Choroid plexus epithelial cell (primary cell): ENCODE measurements at regions not wholly inside any gene's neighbourhood (a gene's known extent, or its start where the extent isn't known, plus 50 kb on each side); places are given as distances from the start of the nearest gene placed in this dataset.

Experiments used
- DNase-seq: peaks from one replicate; pipeline ENCODE4 v3.0.0-alpha.2; 2010; ENCODE audit warnings: low read depth
- H3K4me3 ChIP-seq: 2 replicates; pipeline ENCODE4 v1.5.1; 2011; ENCODE audit warnings: low read depth, mild to moderate bottlenecking, control low read depth, low read length, moderate library complexity
- CTCF ChIP-seq: conservative IDR thresholded peaks from 2 replicates; pipeline ENCODE4 v1.5.1; 2011; ENCODE audit warnings: low read depth, mild to moderate bottlenecking, control low read depth, inconsistent platforms, low read length, moderate library complexity

- H3K4me3 ChIP-seq = no peak overlapping the region
- TF ChIP-seq CTCF = no peak
- peak; percentile 99 for DNase-seq
These were observed 51.0 kb upstream of the LIFR start for GRCh38 chr5:38607396-38607795.

DNA sequence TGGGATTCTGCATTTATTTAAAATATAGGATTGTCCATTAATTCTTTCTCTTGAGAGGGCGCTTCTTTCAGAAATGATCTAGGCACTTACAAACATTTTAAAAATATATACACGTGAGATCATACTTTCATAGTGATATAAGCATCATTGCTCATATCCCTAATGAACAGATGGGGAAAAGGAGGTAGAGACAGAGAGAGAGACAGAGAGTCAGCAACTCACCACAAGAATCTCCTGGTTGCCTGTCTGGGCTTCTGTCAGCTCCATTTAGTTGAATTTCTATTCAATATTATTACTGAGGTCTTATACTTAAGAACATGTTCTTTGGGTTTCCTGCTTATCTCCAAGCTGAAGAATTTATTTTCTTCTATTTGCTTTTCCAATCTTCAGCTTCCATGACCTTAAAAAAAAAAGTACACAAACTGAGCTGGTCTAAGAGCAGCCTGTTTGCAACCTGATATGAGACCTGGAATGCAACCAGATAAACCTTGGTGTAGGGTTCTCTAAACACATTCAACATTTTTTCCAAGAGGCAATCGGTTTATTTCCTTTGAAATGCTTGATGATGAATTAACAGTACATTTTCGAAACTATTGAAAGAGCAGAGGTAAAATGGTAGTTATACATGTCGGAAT is 51.6 kb upstream of the LIFR start:
- peak; percentile 92 for DNase-seq
- H3K4me3 ChIP-seq = no peak overlapping the region
- no peak for TF ChIP-seq CTCF

GRCh38 chr5:38608874-38609273 is 52.4 kb upstream of the LIFR start:
- H3K4me3 ChIP-seq = no peak overlapping the region
- no peak for TF ChIP-seq CTCF
- DNase-seq = no peak

- no peak for TF ChIP-seq CTCF
- no peak overlapping the region for H3K4me3 ChIP-seq
- no peak for DNase-seq
These were observed 56.4 kb upstream of the LIFR start for GRCh38 chr5:38612851-38613250.

DNA sequence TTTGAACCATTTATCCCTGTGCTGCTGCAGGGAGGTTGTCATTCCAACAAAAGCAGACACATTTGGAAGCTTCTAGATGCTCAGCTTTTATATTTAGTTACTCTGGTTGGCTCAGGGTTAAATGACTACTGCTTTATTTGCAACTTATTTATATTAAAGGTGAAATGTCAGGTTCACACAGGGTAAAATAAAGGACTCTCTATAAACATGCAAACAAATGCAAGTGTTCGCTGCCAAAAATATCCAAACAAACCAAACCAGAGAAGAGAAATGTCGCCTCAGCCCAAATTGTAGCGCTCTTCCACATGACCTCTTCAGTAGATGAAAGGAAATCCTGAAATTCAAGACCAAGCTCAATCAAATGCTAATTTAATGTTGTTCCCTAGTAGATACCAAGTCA is 57.0 kb upstream of the LIFR start:
- DNase-seq = no peak
- TF ChIP-seq CTCF = no peak
- H3K4me3 ChIP-seq = no peak overlapping the region

DNA sequence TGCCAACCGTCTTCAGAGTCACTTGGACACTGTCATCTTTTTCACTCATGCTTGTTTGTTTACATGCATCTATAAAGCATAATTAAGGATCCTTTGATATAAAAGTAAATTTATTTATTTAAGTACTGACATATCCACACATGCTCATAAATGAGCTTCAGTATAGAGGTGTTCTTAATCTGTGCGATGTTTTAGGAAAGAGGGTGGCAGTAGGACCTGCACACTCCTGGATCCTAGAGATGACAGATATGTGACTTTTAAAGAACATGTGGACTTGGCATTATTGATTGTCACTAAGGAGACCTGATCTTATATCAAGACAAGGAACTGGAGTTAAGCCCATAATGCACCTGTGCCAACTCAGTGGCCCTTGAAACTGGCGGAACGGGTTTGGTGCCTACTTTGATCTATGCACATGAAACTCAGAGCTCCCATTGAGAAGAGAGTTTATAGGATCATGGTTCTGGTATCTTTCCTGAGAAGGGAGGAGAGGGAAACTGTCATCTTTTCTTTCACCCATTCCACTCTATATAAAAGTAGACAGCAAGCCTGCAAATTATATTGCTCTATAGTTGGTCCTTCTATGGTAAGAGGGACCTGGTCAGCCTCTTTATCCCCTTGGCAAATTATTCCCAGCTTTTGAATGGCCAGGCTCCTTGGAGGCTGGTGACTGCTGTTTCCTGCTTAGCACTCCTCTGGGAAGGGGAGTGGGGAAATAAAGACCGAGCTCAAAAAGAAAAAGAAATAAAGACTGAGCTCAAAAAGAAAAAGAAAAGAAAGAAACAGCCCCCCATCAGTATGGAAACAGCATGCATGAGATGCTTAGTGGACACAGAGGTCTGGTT is 57.8 kb upstream of the LIFR start:
- H3K4me3 ChIP-seq = no peak overlapping the region
- no peak for DNase-seq
- TF ChIP-seq CTCF = no peak

- no peak for DNase-seq
- TF ChIP-seq CTCF = no peak
- no peak overlapping the region for H3K4me3 ChIP-seq
These were observed 58.6 kb upstream of the LIFR start for GRCh38 chr5:38615042-38615441.
